Neural progenitor cell (in vitro differentiated cells): ENCODE measurements at regions not wholly inside any gene's neighbourhood (a gene's known extent, or its start where the extent isn't known, plus 50 kb on each side); places are given as distances from the start of the nearest gene placed in this dataset.

Source experiments
- DNase-seq: peaks from one replicate; pipeline ENCODE4 v3.0.0-alpha.2; 2016; ENCODE audit warnings: low spot score
- H2AFZ ChIP-seq: fragments of 200-600 bp; sonication (generic); replicated peaks from 2 replicates; pipeline ENCODE4 v1.6.1; 2016; ENCODE audit warnings: antibody characterized with exemption
- H3F3A ChIP-seq: fragments of 200-600 bp; sonication (generic); 2 replicates; pipeline ENCODE4 v1.6.1; 2016; ENCODE audit warnings: antibody characterized with exemption, low read depth
- H3K27ac ChIP-seq: fragments of 200-600 bp; sonication (generic); 2 replicates; pipeline ENCODE4 v1.5.1; 2016; ENCODE audit warnings: mild to moderate bottlenecking
- H3K27me3 ChIP-seq: fragments of 200-600 bp; sonication (generic); 2 replicates; pipeline ENCODE4 v1.6.1; 2016; ENCODE audit warnings: mild to moderate bottlenecking, moderate library complexity
- H3K36me3 ChIP-seq: fragments of 200-600 bp; sonication (generic); 2 replicates; pipeline ENCODE4 v1.5.1; 2016
- H3K4me1 ChIP-seq: fragments of 200-600 bp; sonication (generic); 2 replicates; pipeline ENCODE4 v1.6.1; 2016; ENCODE audit warnings: mixed run types
- H3K4me2 ChIP-seq: fragments of 200-600 bp; sonication (generic); 2 replicates; pipeline ENCODE4 v1.6.1; 2016
- H3K4me3 ChIP-seq: fragments of 200-600 bp; sonication (generic); 2 replicates; pipeline ENCODE4 v1.5.1; 2016
- H3K79me2 ChIP-seq: fragments of 200-600 bp; sonication (generic); 2 replicates; pipeline ENCODE4 v1.6.1; 2016; ENCODE audit warnings: low read depth
- H3K9ac ChIP-seq: fragments of 200-600 bp; sonication (generic); 2 replicates; pipeline ENCODE4 v1.6.1; 2016
- H3K9me3 ChIP-seq: fragments of 200-600 bp; sonication (generic); 2 replicates; pipeline ENCODE4 v1.5.1; 2016; ENCODE audit warnings: low read depth
- H4K20me1 ChIP-seq: fragments of 200-600 bp; sonication (generic); 2 replicates; pipeline ENCODE4 v1.6.1; 2016; ENCODE audit warnings: low read depth
- H3K27ac Mint-ChIP-seq: 3 replicates; pipeline ENCODE4 v1.8.0; 2021; ENCODE audit warnings: mixed read lengths
- H3K27me3 Mint-ChIP-seq: 2 replicates; pipeline ENCODE4 v1.8.0; 2022; ENCODE audit warnings: low read depth, mild to moderate bottlenecking, inconsistent platforms, moderate library complexity, mixed read lengths; ENCODE audit not compliant: insufficient read depth
- H3K36me3 Mint-ChIP-seq: 3 replicates; pipeline ENCODE4 v1.8.0; 2021; ENCODE audit warnings: mixed read lengths
- H3K4me1 Mint-ChIP-seq: 3 replicates; pipeline ENCODE4 v1.8.0; 2021; ENCODE audit warnings: mixed read lengths
- H3K4me3 Mint-ChIP-seq: 3 replicates; pipeline ENCODE4 v1.8.0; 2021; ENCODE audit warnings: mild to moderate bottlenecking, moderate library complexity, mixed read lengths
- H3K9me3 Mint-ChIP-seq: 3 replicates; pipeline ENCODE4 v1.8.0; 2020; ENCODE audit warnings: mixed read lengths
- EZH2 ChIP-seq: fragments of 200-600 bp; sonication (generic); IDR thresholded peaks from 2 replicates; pipeline ENCODE4 v1.6.1; 2017; ENCODE audit warnings: antibody characterized with exemption, mild to moderate bottlenecking, moderate library complexity
- EZH2phosphoT487 ChIP-seq: fragments of 200-600 bp; sonication (generic); IDR thresholded peaks from 2 replicates; pipeline ENCODE4 v1.6.1; 2017; ENCODE audit warnings: antibody characterized with exemption
- TF ChIP-seq, protein P1 (sequence below): fragments of 200-600 bp; sonication (generic); IDR thresholded peaks from 2 replicates; pipeline ENCODE4 v1.5.1; 2017; ENCODE audit warnings: antibody characterized with exemption, mild to moderate bottlenecking

DNA sequence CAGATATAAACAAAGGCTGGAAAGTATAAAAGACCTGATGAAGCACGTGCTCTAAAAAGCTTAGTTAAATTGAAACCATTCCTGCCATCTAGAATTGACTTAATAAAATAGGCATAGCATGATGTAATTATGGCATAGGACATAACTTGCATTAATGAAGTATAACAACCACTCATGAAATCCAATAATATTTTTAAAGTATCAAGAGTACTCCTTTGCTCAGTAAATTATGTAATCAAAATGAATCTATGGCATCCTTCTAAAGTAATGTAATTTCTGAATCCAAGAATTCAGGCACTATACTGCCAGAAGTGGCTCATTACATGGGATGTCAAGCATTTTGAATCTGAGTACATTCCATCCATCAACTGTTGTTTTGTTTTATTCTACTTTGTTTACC, 548.5 kb upstream of the NRP1 start:
- Histone ChIP-seq H3K9ac (no peak overlapping the region), H3K27me3 (no peaks in the 10 kb centered on the region), H3K9me3 (no peaks in the 10 kb centered on the region), H3K4me3 (no peak overlapping the region), H3K27ac (no peak overlapping the region), H3K79me2 (no peaks in the 10 kb centered on the region), H3K4me2 (no peak overlapping the region), H3K36me3 (no peaks in the 10 kb centered on the region), H4K20me1 (no peaks in the 10 kb centered on the region), H2AFZ (no peak overlapping the region), H3F3A (peaks cover 4% of the 10 kb centered on the region), H3K4me1 (peaks cover 11% of the 10 kb centered on the region)
- no peak overlapping the region for H3K4me3 Mint-ChIP-seq
- peaks cover 3% of the 10 kb centered on the region for H3K27me3 Mint-ChIP-seq
- TF ChIP-seq EZH2 (no peak), EZH2phosphoT487 (no peak)
- TF ChIP-seq, protein P1, sequence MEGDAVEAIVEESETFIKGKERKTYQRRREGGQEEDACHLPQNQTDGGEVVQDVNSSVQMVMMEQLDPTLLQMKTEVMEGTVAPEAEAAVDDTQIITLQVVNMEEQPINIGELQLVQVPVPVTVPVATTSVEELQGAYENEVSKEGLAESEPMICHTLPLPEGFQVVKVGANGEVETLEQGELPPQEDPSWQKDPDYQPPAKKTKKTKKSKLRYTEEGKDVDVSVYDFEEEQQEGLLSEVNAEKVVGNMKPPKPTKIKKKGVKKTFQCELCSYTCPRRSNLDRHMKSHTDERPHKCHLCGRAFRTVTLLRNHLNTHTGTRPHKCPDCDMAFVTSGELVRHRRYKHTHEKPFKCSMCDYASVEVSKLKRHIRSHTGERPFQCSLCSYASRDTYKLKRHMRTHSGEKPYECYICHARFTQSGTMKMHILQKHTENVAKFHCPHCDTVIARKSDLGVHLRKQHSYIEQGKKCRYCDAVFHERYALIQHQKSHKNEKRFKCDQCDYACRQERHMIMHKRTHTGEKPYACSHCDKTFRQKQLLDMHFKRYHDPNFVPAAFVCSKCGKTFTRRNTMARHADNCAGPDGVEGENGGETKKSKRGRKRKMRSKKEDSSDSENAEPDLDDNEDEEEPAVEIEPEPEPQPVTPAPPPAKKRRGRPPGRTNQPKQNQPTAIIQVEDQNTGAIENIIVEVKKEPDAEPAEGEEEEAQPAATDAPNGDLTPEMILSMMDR = no peak
- peaks cover 5% of the 10 kb centered on the region for H3K9me3 Mint-ChIP-seq
- no peak for DNase-seq
- no peaks in the 10 kb centered on the region for H3K36me3 Mint-ChIP-seq
- H3K4me1 Mint-ChIP-seq = peaks cover 15% of the 10 kb centered on the region
- no peak overlapping the region for H3K27ac Mint-ChIP-seq

DNA sequence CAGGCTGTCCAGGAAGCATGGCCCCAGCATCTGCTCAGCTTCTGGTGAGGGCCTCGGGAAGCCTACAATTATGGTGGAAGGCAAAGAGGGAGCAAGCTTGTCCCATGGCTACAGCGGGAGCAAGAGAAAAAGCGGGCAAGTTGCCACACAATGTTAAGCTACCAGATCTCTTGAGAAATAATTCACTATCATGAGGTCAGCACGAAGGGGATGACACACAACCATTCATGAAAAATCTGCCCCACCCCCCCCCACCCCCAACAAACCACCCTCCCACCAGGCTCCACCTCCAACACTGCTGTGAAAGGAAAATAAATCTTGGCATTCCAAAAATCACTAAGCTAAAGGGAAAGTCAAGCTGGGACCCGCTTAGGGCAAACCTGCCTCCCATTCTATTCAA, 545.8 kb upstream of the NRP1 start:
- TF ChIP-seq, protein P1 = no peak
- TF ChIP-seq EZH2 = no peak
- TF ChIP-seq EZH2phosphoT487 = no peak
- Mint-ChIP-seq H3K4me3 (no peak overlapping the region), H3K36me3 (no peaks in the 10 kb centered on the region), H3K9me3 (no peaks in the 10 kb centered on the region), H3K27me3 (peaks cover 5% of the 10 kb centered on the region), H3K4me1 (peaks cover 31% of the 10 kb centered on the region), H3K27ac (no peak overlapping the region)
- Histone ChIP-seq H3K9me3 (no peaks in the 10 kb centered on the region), H3K4me3 (no peak overlapping the region), H3K4me1 (peaks cover 28% of the 10 kb centered on the region), H3K27me3 (no peaks in the 10 kb centered on the region), H3K36me3 (no peaks in the 10 kb centered on the region), H4K20me1 (no peaks in the 10 kb centered on the region), H3K79me2 (no peaks in the 10 kb centered on the region), H2AFZ (no peak overlapping the region), H3K9ac (no peak overlapping the region), H3K4me2 (no peak overlapping the region), H3F3A (peaks cover 19% of the 10 kb centered on the region), H3K27ac (no peak overlapping the region)
- DNase-seq = no peak

DNA sequence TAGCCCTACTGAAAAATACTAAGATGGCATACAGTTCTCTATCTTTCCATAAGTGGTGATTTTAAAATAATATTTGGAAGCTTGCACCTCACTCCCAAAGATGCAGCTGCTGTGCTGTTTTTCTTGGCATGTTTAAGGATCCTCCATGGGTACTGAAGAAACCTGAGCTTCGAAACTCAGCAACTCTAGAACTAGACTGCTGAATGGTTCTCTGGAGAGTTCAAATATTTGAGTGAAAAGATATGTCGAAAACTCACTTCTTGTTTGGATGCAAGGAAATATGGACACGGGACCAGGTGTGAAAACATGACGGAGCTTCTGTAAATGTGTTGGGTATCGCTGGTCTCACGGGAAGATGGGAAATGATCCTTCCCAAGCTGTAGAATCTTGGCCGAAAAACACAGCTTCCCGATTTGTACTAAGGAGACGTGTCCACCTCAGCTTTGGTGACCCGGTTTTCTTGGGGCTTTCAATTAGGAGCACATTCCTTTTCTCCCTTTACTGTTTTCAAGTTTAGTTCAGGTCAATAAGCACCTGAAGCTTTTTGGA, 543.8 kb upstream of the NRP1 start:
- H3K4me1 ChIP-seq = peaks cover 28% of the 10 kb centered on the region
- no peak overlapping the region for H3K4me3 Mint-ChIP-seq
- no peaks in the 10 kb centered on the region for H3K9me3 ChIP-seq
- H4K20me1 ChIP-seq = no peaks in the 10 kb centered on the region
- H3K27me3 ChIP-seq = no peaks in the 10 kb centered on the region
- no peak overlapping the region for H3K27ac Mint-ChIP-seq
- H3F3A ChIP-seq = peaks cover 19% of the 10 kb centered on the region
- no peak overlapping the region for H2AFZ ChIP-seq
- H3K4me3 ChIP-seq = no peak overlapping the region
- peak overlapping the region; percentile 18 for H3K4me2 ChIP-seq
- no peaks in the 10 kb centered on the region for H3K9me3 Mint-ChIP-seq
- no peaks in the 10 kb centered on the region for H3K36me3 Mint-ChIP-seq
- H3K27ac ChIP-seq = no peak overlapping the region
- no peaks in the 10 kb centered on the region for H3K79me2 ChIP-seq
- H3K4me1 Mint-ChIP-seq = peaks cover 31% of the 10 kb centered on the region
- TF ChIP-seq EZH2 (no peak), EZH2phosphoT487 (no peak)
- TF ChIP-seq, protein P1 = no peak
- H3K36me3 ChIP-seq = no peaks in the 10 kb centered on the region
- H3K27me3 Mint-ChIP-seq = peaks cover 5% of the 10 kb centered on the region
- H3K9ac ChIP-seq = no peak overlapping the region
- DNase-seq = peak; percentile 17
